ENCODE measurements at regions not wholly inside any gene's neighbourhood (a gene's known extent, or its start where the extent isn't known, plus 50 kb on each side); places are given as distances from the start of the nearest gene placed in this dataset.
"Not testable (repeated sequence)": the region's sequence is repeated elsewhere in the genome, so short reads cannot be mapped to it uniquely, and the experiment has no call there.

GRCh38 chr2:9707611-9708160, 76.9 kb upstream of the YWHAQ start:
- intact Hi-C loops (cut with micrococcal nuclease), result no loop called here

DNA sequence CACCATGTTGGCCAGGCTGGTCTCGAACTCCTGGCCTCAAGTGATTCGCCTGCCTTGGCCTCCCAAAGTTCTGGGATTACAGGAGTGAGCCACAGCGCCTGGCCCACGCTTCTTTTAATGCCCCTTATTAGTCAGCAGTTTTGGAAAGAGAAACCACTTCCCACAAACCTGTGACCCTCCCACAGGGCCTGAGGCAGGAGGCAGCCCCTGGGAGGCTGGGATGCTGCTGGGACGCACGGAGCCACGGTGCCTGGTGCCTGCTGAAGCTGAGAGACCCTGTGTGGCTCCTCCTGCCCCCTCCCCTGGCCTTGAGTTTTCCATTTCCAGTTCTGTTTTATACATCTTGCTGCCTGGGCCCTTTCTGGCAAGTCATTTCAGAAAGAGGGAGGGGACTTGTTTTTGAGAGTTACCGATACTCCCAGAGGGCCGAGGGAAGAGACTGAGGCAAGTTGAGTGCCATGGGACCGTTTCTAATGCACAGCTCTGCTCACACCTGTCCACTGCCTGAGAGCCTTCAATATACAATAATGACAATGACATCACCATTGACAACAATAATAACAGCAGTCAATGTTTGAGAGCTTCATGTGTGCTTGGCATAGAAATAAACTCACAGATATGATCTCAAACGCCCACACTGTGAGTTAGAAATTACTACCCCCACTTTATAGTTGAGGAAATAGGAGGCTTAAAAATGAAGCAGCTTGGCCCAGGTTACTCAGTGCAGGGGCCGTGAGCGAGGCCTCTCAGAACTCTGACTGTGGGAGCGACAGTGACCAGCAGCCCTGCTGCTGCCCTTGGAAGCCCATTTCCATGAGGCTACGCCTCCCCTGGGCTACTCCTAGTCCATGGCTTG, 78.1 kb upstream of the YWHAQ start:
- intact Hi-C loops (cut with micrococcal nuclease), result no loop called here

GRCh38 chr2:9709539-9710285, 78.9 kb upstream of the YWHAQ start:
- intact Hi-C loops (cut with micrococcal nuclease), result no loop called here

GRCh38 chr2:9710311-9710710, 79.5 kb upstream of the YWHAQ start:
- intact Hi-C loops (cut with micrococcal nuclease), result no loop called here

DNA sequence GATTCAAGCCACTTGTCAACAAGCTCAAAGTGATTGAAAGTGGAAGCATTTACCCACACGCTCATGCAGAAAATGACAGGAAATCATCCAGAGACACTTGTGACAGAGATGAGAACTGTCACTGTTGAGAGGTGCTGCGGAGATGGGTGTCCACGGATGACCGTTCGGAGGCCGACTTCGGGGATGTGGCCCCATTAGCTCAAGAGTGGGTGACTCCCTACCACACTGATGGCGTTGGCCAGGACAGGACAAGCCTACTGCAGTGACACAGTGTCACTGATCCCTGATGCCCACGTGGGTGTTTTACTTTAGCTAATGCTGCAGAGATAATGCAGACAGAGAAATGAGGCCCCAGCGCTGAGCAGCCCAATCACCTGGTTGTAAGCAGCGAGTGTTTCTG, 81.5 kb upstream of the YWHAQ start:
- intact Hi-C loops (cut with micrococcal nuclease), result no loop called here

DNA sequence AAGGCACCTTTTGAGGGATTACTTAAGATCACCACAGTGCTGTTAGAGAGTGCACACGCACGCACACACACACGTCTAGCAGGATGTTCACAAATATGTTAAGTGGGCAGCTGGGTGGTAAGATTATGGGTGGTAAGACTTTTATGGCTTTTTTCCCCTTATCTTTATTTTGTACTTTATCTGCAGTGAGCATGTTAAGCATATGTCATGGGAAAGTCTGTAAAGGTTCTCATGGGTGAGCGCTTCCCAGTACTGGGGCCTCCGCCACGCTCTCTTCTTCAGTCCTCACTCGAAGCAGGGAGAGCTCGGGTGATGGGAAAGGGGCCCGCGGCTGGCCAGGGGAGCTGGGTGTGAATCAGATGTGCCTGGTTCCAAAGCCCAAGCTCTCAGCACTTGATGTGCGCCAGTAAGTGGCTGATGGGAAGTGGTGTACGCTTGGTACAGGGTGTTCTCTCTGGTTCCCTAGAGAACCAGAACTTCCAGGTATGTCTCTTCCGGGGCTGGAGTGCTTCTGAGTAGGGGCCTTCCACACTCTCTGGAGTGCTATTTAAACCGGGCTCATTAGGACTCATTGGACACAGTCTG, 83.9 kb upstream of the YWHAQ start:
- intact Hi-C loops (cut with micrococcal nuclease), result no loop called here

GRCh38 chr2:9715238-9715637, 84.4 kb upstream of the YWHAQ start:
- intact Hi-C loops (cut with micrococcal nuclease), result no loop called here

GRCh38 chr2:9717886-9718451, 87.2 kb upstream of the YWHAQ start:
- intact Hi-C loops (cut with micrococcal nuclease), result no loop called here

DNA sequence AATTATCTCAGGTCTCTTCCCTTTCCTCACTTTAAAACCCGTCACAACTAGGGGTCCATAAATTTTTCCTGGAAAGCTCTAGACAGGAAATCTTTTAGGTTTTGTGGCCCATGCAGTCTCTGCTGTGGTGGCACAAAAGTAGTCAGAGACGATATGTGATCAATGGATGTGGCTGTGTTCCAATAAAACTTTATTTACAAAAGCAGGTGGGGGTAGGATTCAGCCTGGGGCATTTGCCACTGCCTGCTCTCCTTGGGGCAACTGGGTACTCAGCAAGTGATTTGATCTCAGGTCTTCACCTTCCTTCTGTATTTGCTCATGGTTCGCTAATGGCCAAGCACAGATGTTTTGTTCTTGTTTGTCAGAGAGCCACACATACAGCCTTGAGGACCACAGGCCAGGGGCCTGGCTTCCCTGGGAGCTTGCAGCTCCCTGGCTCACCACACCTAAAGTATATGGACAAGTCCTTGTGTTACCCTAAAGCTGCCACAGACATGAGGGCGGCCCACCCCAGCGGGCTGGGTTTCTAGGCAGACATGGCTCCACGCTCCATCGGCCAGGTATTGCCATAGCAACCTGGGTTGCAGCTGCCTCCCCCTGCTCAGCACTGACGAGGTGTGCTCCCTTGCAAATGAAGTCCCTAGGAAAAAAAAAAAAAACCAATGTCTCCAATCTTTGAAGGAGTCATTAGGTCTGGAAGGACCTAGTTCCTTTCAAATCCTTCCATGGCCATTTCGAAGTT, 89.7 kb upstream of the YWHAQ start:
- intact Hi-C loops (cut with micrococcal nuclease), result no loop called here

- intact Hi-C loops (cut with micrococcal nuclease), result no loop called here
Observed at GRCh38 chr2:9721344-9721743, 90.5 kb upstream of the YWHAQ start.

DNA sequence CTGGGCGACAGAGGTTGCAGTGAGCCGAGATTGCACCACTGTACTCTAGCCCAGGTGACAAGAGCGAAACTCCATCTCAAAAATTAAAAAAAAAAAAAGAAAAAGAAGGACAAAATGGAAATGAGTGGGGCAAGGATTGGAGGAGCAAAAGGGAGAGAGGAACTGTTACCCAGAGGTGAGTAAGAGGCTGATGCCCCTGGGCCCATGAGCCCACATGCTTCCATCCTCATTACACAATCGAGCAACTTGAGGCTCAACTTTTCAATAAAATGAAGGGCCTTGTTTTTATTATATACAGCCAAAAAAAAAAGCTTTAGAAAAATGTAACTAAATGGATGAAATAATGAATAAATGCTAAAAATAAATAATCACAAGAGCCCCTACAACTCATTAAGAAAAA, 91.7 kb upstream of the YWHAQ start:
- intact Hi-C loops (cut with micrococcal nuclease), result no loop called here

- intact Hi-C loops (cut with micrococcal nuclease), result no loop called here
Observed at GRCh38 chr2:9724565-9724964, 93.8 kb upstream of the YWHAQ start.

DNA sequence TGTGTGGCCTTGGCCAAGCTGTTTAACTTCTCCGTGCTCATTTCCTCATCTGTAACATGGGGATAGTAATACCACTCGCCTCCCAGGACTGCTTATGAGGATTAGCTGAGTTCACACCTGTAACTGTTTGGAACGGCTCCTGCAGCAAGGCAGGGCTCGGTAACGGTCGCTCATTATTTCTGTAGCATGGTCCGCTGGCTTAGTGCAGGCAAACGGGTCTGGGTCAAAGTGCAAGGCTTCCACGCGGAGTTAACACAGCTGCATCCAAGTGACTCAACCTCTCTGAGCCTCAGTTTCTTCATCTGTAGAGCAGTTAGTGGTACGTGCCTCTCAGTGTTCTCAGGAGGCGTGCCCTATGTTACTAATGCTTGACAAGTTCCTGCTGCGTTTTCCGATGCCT, 94.3 kb upstream of the YWHAQ start:
- intact Hi-C loops (cut with micrococcal nuclease), result no loop called here

- intact Hi-C loops (cut with micrococcal nuclease), result not testable (repeated sequence)
Observed at GRCh38 chr2:9726016-9726415, 95.2 kb upstream of the YWHAQ start.

- intact Hi-C loops (cut with micrococcal nuclease), result not testable (repeated sequence)
Observed at GRCh38 chr2:9730523-9730922, 99.7 kb upstream of the YWHAQ start.

- intact Hi-C loops (cut with micrococcal nuclease), result no loop called here
Observed at GRCh38 chr2:9732824-9733223, 102.0 kb upstream of the YWHAQ start.

DNA sequence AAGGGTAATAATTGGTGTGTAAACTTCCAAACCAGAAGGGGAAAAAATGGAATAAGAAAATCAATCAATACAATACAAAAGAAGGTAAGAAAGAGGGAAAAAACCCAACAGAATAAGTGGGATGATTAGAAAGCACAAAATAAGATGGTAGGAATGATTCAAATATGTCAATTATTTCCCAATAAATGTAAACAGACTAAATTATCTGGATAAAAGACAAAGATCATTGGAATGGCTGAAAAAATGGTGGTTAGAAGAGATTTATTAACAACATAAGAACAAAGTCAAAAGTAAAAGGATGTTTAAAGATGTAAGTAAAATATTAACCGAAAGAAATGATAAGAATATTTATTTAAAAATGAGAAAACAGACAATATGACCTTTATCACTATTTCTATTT, 103.5 kb upstream of the YWHAQ start:
- intact Hi-C loops (cut with micrococcal nuclease), result no loop called here

DNA sequence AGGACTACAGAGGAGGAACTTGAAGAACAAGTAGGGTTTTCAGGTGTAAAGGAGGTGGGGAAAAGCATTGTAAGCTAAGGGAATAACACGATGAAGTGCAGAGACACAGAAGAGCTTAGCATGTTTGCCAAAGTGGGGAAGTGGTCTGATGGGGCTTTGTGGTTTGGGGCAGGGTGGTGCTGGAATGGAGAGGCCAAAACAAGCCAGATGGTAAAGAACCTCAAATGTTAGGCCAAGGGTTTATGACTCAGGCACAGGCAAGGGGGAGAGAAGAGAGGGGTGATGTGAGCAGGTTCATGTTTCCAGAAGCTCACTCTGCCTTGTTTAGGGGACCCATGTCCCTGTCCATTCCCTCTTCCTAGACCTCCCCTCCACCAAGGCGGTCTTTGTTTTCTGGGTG, 104.5 kb upstream of the YWHAQ start:
- intact Hi-C loops (cut with micrococcal nuclease), result loop anchor here (1.0 to 5.0 kb wide), 3 partner anchors 32 to 593 kb away; partner anchors contain the start of gene YWHAQ

GRCh38 chr2:9736021-9736420, 105.2 kb upstream of the YWHAQ start:
- intact Hi-C loops (cut with micrococcal nuclease), result loop anchor here (5.0 kb wide), 2 partner anchors 104 to 594 kb away; partner anchors contain the start of gene YWHAQ

GRCh38 chr2:9737053-9737875, 106.0 kb upstream of the TAF1B start:
- intact Hi-C loops (cut with micrococcal nuclease), result loop anchor here (5.0 kb wide), 2 partner anchors 105 to 595 kb away; partner anchors contain the start of gene YWHAQ
